ENCODE measurements at regions not wholly inside any gene's neighbourhood (a gene's known extent, or its start where the extent isn't known, plus 50 kb on each side); places are given as distances from the start of the nearest gene placed in this dataset.

- no peak for TF ChIP-seq CTCF (IDR thresholded peaks at IDR 0.05; ENCODE audit: low read depth, low read length, poor library complexity, severe bottlenecking)
- TF ChIP-seq EZH2phosphoT487 (IDR thresholded peaks at IDR 0.05; ENCODE audit: borderline replicate concordance, low read length), result no peak
These were observed 159.2 kb upstream of the XYLT1 start for GRCh38 chr16:17629936-17630335.
